Liver (tissue), 3 donors: ENCODE measurements at regions not wholly inside any gene's neighbourhood (a gene's known extent, or its start where the extent isn't known, plus 50 kb on each side); places are given as distances from the start of the nearest gene placed in this dataset.

Source experiments
- ATF3 ChIP-seq: IDR thresholded peaks from 2 replicates; pipeline ENCODE4 v1.6.1; 2016; ENCODE audit warnings: antibody characterized with exemption
- CTCF ChIP-seq: fragments of 150-350 bp; IDR thresholded peaks from 2 replicates; pipeline ENCODE4 v1.5.1; 2017; ENCODE audit warnings: improper control_type of control experiment, low read depth, low read length; ENCODE audit not compliant: missing input control
- EGR1 ChIP-seq, 2 donors: IDR thresholded peaks; 2 replicates each; pipeline ENCODE4 v1.6.1; 2016 to 2018; ENCODE audit warnings: antibody characterized with exemption in 2 of 2, low read depth in 2 of 2
- FOXA1 ChIP-seq: IDR thresholded peaks from 2 replicates; pipeline ENCODE4 v1.6.1; 2016; ENCODE audit warnings: antibody characterized with exemption
- GABPA ChIP-seq, 2 donors: IDR thresholded peaks in 1 of 2; conservative IDR thresholded peaks in 1 of 2; 2 replicates each; pipeline ENCODE4 v1.6.1; 2016; ENCODE audit warnings: antibody characterized with exemption in 2 of 2, mild to moderate bottlenecking in 1 of 2, moderate library complexity in 1 of 2
- JUND ChIP-seq, 2 donors: IDR thresholded peaks; 2 replicates each; pipeline ENCODE4 v1.6.1; 2016; ENCODE audit warnings: antibody characterized with exemption in 2 of 2
- MAX ChIP-seq: IDR thresholded peaks from 2 replicates; pipeline ENCODE4 v1.6.1; 2016; ENCODE audit warnings: antibody characterized with exemption
- NR2F2 ChIP-seq: IDR thresholded peaks from 2 replicates; pipeline ENCODE4 v1.6.1; 2016; ENCODE audit warnings: antibody characterized with exemption
- RAD21 ChIP-seq, 2 donors: IDR thresholded peaks; 2 replicates each; pipeline ENCODE4 v1.6.1; 2016; ENCODE audit warnings: antibody characterized with exemption in 2 of 2, mild to moderate bottlenecking in 2 of 2
- REST ChIP-seq: IDR thresholded peaks from 2 replicates; pipeline ENCODE4 v1.6.1; 2016; ENCODE audit warnings: antibody characterized with exemption, mild to moderate bottlenecking
- RXRA ChIP-seq, 2 donors: IDR thresholded peaks; 2 replicates each; pipeline ENCODE4 v1.6.1; 2017 to 2018; ENCODE audit warnings: antibody characterized with exemption in 2 of 2, mild to moderate bottlenecking in 1 of 2
- SP1 ChIP-seq: IDR thresholded peaks from 2 replicates; pipeline ENCODE4 v1.6.1; 2018; ENCODE audit warnings: antibody characterized with exemption, mild to moderate bottlenecking
- TAF1 ChIP-seq: conservative IDR thresholded peaks from 2 replicates; pipeline ENCODE4 v1.6.1; 2016; ENCODE audit warnings: antibody characterized with exemption, mild to moderate bottlenecking
- YY1 ChIP-seq: IDR thresholded peaks from 2 replicates; pipeline ENCODE4 v1.6.1; 2016; ENCODE audit warnings: antibody characterized with exemption, mild to moderate bottlenecking
- donor health status: healthy.
- donor health status: healthy.

- TF ChIP-seq CTCF (no peak), ATF3 (no peak), RXRA (IDR thresholded peaks at IDR 0.05) (no peak), MAX (no peak), JUND (IDR thresholded peaks at IDR 0.05) (no peak), YY1 (no peak), SP1 (no peak), REST (no peak), NR2F2 (no peak), TAF1 (no peak), EGR1 (IDR thresholded peaks at IDR 0.05; ENCODE audit: low read depth in 2 of 2) (no peak), GABPA (IDR thresholded peaks at IDR 0.05 in 1 of 2, conservative IDR thresholded peaks at IDR 0.05 in 1 of 2) (no peak), RAD21 (IDR thresholded peaks at IDR 0.05) (no peak), FOXA1 (no peak)
Observed at GRCh38 chr22:47342446-47342845, 580.0 kb downstream of the TBC1D22A start.
